GM12878 (cell line): ENCODE measurements at regions not wholly inside any gene's neighbourhood (a gene's known extent, or its start where the extent isn't known, plus 50 kb on each side); places are given as distances from the start of the nearest gene placed in this dataset.

ENCODE experiments used
- EP300 ChIP-seq, 2 experiments: fragments of 150-350 bp in 1 of 2; IDR thresholded peaks; 2 replicates each; pipeline ENCODE4 v1.6.1; 2011 to 2012; ENCODE audit warnings: low read depth in 2 of 2, low read length in 2 of 2, borderline replicate concordance in 1 of 2, improper control_type of control experiment in 1 of 2, inconsistent platforms in 1 of 2; ENCODE audit not compliant: control insufficient read depth in 1 of 2
- MEF2A ChIP-seq: IDR thresholded peaks from 2 replicates; pipeline ENCODE4 v1.6.1; 2011; ENCODE audit warnings: low read depth, mild to moderate bottlenecking, low read length, moderate library complexity; ENCODE audit not compliant: insufficient read depth
- RAD21 ChIP-seq: IDR thresholded peaks from 2 replicates; pipeline ENCODE4 v1.6.1; 2011; ENCODE audit warnings: mild to moderate bottlenecking, low read depth, low read length, moderate library complexity; ENCODE audit not compliant: insufficient read depth
- TAF1 ChIP-seq: IDR thresholded peaks from 2 replicates; pipeline ENCODE4 v1.6.1; 2011; ENCODE audit warnings: mild to moderate bottlenecking, low read depth, low read length, borderline replicate concordance
- TCF12 ChIP-seq: IDR thresholded peaks from 2 replicates; pipeline ENCODE4 v1.6.1; 2011; ENCODE audit warnings: low read depth, mild to moderate bottlenecking, low read length
- USF2 ChIP-seq: IDR thresholded peaks from 2 replicates; pipeline ENCODE4 v1.6.1; 2011; ENCODE audit warnings: low read depth, low read length, improper control_type of control experiment, borderline replicate concordance
- ZNF274 ChIP-seq: IDR thresholded peaks from one replicate; pipeline ENCODE4 v1.8.0; 2011; ENCODE audit not compliant: insufficient read length, insufficient read depth
- TF ChIP-seq, protein P1 (sequence below), 3 experiments: IDR thresholded peaks in 2 of 3; conservative IDR thresholded peaks in 1 of 3; 2 replicates each; pipeline ENCODE4 v1.5.1; 2011; ENCODE audit warnings: low read depth in 3 of 3, low read length in 3 of 3, mild to moderate bottlenecking in 3 of 3, control low read depth in 2 of 3, moderate library complexity in 2 of 3, inconsistent platforms in 1 of 3, mixed read lengths in 1 of 3; ENCODE audit not compliant: control insufficient read depth in 2 of 3, insufficient read depth in 1 of 3; ENCODE audit errors: extremely low read depth in 1 of 3

DNA sequence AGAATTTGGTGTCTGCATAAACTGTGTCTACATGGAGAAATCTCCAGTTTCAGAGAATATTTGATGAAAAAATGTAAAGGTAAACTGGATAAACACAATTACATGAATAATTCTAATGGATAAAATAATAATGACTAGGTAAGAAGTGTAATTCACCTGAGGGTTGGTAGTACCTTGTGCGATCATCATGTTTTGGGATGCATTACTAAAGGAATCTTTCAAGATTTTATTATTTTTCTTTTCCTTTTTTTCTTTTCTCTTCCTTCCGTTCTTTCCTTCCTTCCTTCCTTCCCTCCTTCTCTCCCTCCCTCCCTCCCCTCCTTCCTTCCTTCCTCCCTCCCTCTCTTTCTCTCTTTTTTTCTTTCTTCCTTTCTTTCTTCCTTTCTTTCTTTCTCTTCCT, 818.7 kb downstream of the LTN1 start:
- TF ChIP-seq RAD21 (no peak), EP300 (IDR thresholded peaks at IDR 0.05; ENCODE audit: borderline replicate concordance in 1 of 2, control insufficient read depth in 1 of 2, low read depth in 2 of 2, low read length in 2 of 2) (no peak), TAF1 (no peak), USF2 (no peak), ZNF274 (no peak), MEF2A (no peak), TCF12 (no peak)
- TF ChIP-seq, protein P1, sequence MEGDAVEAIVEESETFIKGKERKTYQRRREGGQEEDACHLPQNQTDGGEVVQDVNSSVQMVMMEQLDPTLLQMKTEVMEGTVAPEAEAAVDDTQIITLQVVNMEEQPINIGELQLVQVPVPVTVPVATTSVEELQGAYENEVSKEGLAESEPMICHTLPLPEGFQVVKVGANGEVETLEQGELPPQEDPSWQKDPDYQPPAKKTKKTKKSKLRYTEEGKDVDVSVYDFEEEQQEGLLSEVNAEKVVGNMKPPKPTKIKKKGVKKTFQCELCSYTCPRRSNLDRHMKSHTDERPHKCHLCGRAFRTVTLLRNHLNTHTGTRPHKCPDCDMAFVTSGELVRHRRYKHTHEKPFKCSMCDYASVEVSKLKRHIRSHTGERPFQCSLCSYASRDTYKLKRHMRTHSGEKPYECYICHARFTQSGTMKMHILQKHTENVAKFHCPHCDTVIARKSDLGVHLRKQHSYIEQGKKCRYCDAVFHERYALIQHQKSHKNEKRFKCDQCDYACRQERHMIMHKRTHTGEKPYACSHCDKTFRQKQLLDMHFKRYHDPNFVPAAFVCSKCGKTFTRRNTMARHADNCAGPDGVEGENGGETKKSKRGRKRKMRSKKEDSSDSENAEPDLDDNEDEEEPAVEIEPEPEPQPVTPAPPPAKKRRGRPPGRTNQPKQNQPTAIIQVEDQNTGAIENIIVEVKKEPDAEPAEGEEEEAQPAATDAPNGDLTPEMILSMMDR (IDR thresholded peaks at IDR 0.05 in 2 of 3, conservative IDR thresholded peaks at IDR 0.05 in 1 of 3; ENCODE audit: control insufficient read depth in 2 of 3, extremely low read depth in 1 of 3, insufficient read depth in 1 of 3, low read depth in 3 of 3, low read length in 3 of 3) = no peak
